ENCODE measurements at regions not wholly inside any gene's neighbourhood (a gene's known extent, or its start where the extent isn't known, plus 50 kb on each side); places are given as distances from the start of the nearest gene placed in this dataset.
A peak's percentile ranks its signal among the peaks of the same experiment; 100 is the strongest.

- H3K4me1 ChIP-seq = no peaks in the 10 kb centered on the region
- no peak for TF ChIP-seq CTCF (IDR thresholded peaks at IDR 0.05)
- no peaks in the 10 kb centered on the region for H3K9me3 ChIP-seq
- DNase-seq = no peak
- H3K27me3 ChIP-seq = no peaks in the 10 kb centered on the region
- H3K4me3 ChIP-seq = no peak overlapping the region
- no peak overlapping the region for H3K27ac ChIP-seq
- H3K36me3 ChIP-seq = no peaks in the 10 kb centered on the region
- ATAC-seq = peak; percentile 51
- intact Hi-C loops (cut with DNase I) = no loop called here
Observed at GRCh38 chr6:45791211-45792168, 224.2 kb downstream of the CLIC5 start.

GRCh38 chr6:45789238-45789637 is 226.4 kb downstream of the CLIC5 start:
- TF ChIP-seq CTCF (IDR thresholded peaks at IDR 0.05) = no peak
- Histone ChIP-seq H3K27me3 (no peaks in the 10 kb centered on the region), H3K27ac (no peak overlapping the region), H3K4me3 (no peak overlapping the region), H3K36me3 (no peaks in the 10 kb centered on the region), H3K9me3 (no peaks in the 10 kb centered on the region), H3K4me1 (no peaks in the 10 kb centered on the region)
- intact Hi-C loops (cut with DNase I) = no loop called here
- DNase-seq (no peak), ATAC-seq (no peak)

- Histone ChIP-seq H3K9me3 (no peaks in the 10 kb centered on the region), H3K4me1 (no peaks in the 10 kb centered on the region), H3K4me3 (no peak overlapping the region), H3K27ac (no peak overlapping the region), H3K27me3 (no peaks in the 10 kb centered on the region), H3K36me3 (no peaks in the 10 kb centered on the region)
- DNase-seq (no peak), ATAC-seq (no peak)
- intact Hi-C loops (cut with DNase I) = no loop called here
- no peak for TF ChIP-seq CTCF (IDR thresholded peaks at IDR 0.05)
Observed at GRCh38 chr6:45787384-45787783, 228.3 kb downstream of the CLIC5 start.

GRCh38 chr6:45786355-45786781 is 229.3 kb downstream of the CLIC5 start:
- no peak overlapping the region for H3K4me3 ChIP-seq
- no peak for TF ChIP-seq CTCF (IDR thresholded peaks at IDR 0.05)
- no peak overlapping the region for H3K27ac ChIP-seq
- H3K27me3 ChIP-seq = no peaks in the 10 kb centered on the region
- H3K9me3 ChIP-seq = no peaks in the 10 kb centered on the region
- DNase-seq = no peak
- no peaks in the 10 kb centered on the region for H3K4me1 ChIP-seq
- ATAC-seq = no peak
- intact Hi-C loops (cut with DNase I) = no loop called here
- H3K36me3 ChIP-seq = no peaks in the 10 kb centered on the region

- Histone ChIP-seq H3K36me3 (no peaks in the 10 kb centered on the region), H3K9me3 (no peaks in the 10 kb centered on the region), H3K27ac (no peak overlapping the region), H3K4me1 (no peaks in the 10 kb centered on the region), H3K27me3 (no peaks in the 10 kb centered on the region), H3K4me3 (no peak overlapping the region)
- no peak for DNase-seq
- TF ChIP-seq CTCF (IDR thresholded peaks at IDR 0.05) = no peak
- intact Hi-C loops (cut with DNase I) = no loop called here
- ATAC-seq = no peak
Observed at GRCh38 chr6:45784250-45784649, 231.4 kb downstream of the CLIC5 start.

Measured in upper lobe of right lung (tissue), 1 donor.